ENCODE measurements at regions not wholly inside any gene's neighbourhood (a gene's known extent, or its start where the extent isn't known, plus 50 kb on each side); places are given as distances from the start of the nearest gene placed in this dataset.
"Not testable (repeated sequence)": the region's sequence is repeated elsewhere in the genome, so short reads cannot be mapped to it uniquely, and the experiment has no call there.

DNA sequence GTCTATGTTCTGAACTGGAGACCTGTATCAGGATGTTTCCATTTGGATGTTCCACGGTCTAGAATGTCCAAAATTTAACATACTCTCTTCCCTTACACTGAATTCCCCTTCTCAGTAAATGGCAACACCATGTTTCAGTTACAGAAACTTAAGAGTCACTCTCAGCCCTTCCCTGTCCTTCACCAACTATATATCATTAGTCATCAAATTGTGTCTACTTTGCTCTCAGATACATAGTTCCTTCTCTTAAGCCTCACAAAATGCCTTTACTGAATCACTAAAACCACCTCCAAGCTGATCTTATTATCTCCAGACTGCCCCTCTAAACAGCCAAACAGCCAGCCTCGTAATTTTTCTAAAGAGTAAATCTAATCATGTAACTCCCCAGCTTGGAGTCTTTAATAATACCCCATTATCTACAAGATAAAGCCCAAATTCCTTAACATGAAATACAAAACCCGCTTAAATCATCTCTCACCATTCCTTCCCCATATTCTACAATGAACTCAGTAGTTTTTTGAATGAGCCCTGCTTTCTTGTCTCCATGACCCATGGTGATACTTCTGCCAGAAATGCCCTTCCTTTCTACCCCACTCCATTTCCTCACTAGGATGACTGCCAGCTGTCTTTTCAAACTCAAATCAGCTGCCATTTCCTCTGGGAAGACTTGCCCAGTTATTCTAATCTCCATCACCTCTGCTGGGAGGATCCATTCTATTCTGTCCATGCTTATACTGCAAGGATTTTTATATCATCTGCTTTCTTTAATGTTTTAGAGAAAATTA is 102.7 kb upstream of the ARHGAP42 start:
- DNase-seq, result no peak

DNA sequence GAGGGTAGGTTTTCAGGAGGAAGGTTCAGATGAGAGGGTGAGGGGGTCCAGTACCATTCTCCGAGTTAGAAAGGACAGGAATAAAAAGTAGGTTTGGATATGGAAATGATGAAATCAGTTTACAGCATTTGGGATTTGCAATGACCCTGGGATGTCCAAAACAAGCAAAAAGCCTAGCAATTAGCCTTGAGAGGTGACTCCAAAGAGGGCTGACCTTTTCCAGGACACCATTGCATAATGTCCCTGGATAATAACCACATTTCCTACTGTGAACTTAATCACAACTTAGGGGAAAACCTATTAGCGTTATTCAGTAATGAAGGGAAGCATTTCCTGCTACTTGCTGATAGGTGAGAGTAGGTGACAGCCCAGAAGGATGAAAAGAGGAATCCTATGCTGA is 101.4 kb upstream of the ARHGAP42 start:
- no peak for DNase-seq

DNA sequence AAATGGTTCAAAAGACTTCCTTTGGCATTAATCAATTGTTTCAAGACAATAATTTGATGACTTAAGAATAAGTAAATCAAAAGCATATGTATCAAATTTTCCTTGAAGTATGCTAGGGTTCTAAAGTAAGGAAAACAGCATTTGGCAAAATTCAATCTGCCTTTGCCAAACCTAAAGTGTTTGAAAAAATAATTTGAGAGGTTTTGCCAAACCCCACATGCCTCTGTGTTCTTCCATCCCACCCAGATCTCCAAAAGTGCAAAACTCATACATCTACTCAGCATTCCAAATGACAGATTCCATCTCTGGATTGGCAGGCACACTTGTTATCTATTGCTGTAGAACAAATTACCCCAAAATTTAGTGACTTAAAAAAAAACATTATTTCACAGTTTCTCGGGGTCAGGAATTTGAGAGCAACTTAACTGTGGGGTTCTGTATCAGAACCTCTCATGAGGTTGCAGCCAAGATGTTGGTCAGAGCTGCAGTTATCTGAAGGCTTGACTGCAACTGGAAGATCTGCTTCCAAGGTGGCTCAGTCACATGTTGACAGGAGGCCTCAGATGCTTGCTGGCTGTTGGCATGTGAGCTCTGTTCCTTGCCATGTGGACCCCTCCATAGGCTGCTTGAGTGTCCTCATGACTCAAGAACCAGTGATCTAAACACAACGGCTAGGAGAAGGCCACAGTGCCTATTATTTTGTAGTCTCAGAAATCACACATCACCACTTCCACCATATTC is 100.6 kb upstream of the ARHGAP42 start:
- DNase-seq, result no peak

DNA sequence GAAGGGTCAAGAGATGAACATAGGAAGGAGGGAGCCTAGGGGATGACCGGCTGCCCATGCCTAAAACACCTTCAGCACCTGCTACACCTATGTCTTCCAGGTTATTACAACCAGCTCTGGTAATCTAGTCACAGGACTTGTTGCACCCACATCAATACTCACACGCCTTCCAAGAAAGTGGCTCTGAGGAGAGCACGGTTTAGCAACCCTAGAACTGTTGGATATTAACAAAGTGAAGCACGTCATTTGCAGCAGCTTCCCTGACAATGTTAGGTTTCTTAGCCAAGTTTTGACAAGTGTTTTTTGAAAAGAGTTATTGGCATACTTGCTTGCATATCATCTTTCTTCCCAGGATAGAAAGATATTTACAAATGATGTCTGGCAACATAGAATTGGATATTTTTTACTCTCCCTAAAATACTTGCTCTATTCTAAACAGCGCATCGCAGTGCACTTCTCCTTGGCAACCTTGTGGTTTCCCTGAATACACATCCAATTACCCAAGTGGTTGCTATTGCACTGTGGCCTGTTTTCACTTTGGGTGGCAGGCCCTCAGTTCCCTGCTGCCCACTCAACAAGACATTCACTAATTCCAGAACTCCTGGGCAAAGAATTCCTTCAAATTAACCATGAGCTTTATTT is 94.3 kb upstream of the ARHGAP42 start:
- no peak for DNase-seq

DNA sequence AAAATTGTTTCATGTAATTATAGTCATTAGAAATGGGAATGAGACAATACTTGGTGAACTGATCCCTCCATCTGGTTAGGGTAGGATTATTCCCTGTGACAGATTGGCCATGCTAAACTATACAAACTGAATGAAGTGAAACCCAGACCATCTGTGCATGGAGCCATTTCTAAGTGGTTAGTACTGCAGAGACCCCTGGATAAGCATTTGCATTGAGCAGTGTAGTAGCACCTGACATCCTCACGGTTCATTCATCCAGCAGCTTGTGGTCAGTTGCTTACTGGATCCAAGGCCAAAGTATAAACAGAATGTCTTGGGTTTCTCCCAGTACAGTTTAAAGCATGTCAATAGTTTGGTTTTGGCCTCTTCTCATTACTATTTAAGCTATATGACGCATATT is 93.8 kb upstream of the ARHGAP42 start:
- DNase-seq, result no peak

DNA sequence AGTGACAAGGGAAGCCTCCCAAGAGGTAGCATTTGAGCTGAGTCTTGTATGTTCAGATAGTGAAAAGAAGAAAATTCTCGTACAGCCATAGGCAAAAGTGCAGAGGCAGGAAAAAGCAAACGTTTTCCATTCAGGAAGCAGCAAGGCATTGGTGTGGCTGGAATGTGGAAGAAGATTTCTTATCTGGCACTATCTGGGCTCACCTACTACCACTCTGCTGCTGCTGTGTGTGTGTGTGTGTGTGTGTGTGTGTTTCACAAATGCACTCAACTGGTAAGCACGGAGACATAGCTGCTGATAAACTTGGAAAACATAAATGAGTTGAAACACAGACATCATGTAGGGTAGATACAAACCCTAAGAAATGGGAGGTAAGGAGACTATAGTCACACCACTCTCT is 92.8 kb upstream of the ARHGAP42 start:
- DNase-seq, result no peak

DNA sequence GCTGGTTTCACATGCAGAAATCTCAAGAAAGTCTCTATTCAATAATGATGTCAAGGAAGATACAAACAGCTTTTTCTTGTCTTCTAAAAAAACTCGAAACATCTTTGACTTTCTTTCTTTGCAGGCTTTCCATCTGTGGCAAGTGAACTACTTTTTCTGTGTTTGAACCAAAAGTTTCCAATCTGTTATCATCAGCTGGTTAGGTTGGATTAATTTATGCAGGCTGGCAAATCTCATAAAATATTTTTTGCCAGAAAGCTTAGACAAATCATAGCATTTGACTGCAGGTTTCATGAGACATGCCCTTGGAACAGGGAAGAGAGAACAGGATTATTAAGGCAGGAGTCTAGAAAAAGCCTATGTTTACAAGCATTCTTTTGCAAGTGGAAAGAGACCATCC is 86.1 kb upstream of the ARHGAP42 start:
- DNase-seq, result no peak

DNA sequence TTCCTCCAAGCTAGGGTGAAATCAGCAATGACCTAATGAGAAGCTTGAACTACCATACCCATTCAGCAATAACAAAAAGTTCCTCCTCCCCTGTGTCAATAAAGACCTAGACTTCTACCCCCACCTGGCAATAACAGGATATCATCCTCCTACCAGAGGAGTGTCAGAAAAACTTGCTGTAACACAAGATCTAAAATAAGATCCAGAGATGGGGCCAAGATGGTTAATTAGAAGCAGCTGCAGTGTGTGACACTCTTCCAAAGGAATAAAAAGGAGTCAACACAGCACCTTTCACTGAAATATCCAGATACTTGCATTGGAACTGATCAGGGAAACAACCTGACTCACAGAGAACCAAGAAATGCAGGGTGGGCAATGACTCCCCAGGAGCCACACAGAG is 84.4 kb upstream of the ARHGAP42 start:
- no peak for DNase-seq

DNA sequence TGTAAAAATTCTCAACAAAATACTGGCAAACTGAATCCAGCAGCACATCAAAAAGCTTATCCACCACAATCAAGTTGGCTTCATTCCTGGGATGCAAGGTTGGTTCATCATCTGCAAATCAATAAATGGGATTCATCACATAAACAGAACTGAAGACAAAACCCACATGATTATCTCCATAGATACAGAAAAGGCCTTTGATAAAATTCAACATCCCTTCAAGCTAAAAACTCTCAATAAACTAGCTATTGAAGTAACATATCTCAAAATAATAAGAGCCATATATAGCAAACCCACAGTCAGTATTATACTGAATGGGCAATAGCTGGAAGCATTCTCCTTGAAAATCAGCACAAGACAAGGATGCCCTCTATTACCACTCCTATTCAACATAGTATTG is 79.3 kb upstream of the ARHGAP42 start:
- DNase-seq, result not testable (repeated sequence)

DNA sequence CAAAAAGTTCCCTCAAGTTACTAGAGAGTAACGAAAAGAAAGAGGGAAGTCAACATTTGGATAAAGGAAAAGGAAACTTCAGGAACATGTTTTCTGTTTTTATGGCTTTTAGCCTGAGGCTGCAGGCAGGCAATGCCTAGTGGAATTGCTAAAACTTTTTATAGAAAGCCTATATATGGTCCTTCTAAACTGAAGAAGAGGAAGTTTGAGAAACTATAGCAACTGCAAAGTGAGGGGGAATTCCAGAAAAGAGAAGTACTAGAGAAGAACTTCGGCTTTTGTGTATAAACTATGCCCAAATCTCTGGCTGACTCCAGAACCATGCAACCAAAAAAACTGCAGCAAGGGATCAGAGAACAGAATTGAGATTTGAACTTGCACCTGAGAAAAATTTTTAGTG is 74.3 kb upstream of the ARHGAP42 start:
- DNase-seq, result no peak

DNA sequence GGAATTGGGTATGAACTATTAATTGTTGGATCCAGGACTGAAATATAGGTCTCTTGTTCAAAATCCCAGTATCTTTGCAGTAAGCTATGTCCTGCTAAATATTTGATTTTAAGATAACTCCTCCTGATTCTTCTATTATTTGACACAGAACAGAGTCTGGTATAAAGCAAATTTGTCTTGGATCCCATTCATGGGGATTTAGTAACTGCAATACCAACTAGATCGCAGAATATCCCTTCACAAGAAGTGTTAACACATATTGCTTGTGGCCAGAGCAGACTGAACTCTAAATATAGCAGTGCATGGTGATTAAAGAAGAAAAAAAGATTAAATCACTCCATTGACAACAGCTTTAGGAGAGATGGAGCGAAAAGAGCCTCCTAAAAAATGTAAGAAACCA is 68.2 kb upstream of the ARHGAP42 start:
- no peak for DNase-seq

DNA sequence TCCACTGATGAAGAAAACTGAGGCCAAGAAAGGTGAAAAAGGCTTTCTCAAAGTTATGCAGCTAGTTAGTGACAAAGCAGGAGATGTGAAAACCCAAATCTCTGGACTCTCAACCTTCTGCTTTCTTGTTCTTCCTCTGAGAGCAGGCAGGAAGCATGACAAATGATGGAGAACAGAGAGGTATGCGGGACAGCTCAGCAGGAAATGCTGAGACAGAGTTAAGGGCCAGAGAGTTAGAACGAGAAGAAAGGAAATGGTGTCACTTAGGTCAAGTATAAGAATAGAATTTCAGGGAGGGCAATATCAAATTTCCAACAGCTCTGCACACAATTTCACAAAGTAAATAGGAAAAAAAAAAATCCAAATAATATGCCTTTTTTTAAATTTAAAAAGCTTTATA is 67.6 kb upstream of the ARHGAP42 start:
- no peak for DNase-seq

DNA sequence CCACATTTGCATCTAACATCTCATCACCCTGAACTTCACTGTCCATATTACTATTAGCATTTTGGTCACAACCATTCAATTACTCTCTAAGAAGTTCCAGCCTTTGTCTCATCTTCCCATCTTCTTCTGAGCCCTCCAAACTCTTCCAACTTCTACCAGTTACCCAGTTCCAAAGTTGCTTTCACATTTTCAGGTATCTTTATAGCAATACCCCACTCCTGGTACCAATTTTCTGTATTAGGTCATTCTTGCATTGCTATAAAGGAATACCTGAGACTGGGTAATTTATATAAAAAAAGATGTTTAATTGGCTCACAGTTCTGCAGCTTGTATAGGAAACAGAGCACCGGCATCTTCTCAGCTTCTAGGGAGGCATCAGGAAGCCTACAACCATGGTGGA is 64.7 kb upstream of the ARHGAP42 start:
- no peak for DNase-seq

DNA sequence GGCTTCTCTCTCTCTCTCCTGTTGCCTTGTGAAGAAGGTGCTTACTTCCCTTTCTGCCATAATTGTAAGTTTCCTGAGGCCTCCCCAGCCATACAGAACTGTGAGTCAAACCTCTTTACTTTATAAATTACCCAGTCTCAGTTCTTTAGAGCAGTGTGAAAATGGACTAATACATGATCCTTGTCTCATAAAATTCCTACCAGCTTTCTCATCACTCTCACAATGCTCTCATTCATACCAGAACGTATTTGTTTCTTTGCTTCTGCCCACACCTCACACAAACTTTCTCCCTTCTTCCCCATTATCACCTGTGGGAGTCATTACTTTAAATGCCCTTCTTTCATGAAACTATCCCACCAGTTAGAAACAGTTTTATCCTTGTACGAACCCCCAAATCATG is 62.7 kb upstream of the ARHGAP42 start:
- DNase-seq, result no peak

DNA sequence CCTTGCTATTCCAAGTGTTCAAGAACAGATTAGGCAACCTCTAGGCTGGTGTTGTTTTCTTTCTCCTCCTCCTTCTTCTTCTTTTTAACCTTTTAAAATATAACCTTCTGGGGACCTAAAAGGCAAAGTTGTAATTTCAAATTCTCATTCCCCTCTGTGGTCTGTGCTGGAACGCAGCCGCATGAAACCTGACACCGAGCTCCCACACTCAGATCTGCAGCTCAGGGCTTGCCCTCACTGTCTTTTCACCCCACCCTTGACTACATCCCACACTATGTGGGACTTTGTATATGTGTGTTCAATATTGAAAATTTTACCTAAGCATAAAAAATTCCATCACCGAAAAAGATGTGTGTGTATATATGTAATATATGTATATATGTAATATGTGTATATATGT is 62.0 kb upstream of the ARHGAP42 start:
- DNase-seq, result no peak

DNA sequence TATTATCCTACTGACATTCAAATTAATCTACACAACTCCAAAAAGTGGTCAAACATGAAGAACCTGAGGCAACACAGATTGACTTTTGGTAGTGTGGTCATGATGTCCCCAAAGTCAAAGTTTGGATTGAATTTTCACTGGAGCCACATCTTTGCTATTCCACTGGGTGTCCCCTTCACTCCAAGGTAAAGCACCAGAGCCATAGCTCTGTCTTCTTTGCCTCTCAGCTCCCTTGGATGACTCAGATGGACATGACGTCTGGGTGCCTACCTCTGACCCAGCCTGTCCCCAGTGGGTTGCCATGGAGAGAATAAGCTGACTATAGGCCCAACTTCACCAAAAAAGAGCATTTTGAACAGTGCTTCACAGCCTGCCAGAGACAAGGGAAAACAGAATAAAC is 57.4 kb upstream of the ARHGAP42 start:
- no peak for DNase-seq

DNA sequence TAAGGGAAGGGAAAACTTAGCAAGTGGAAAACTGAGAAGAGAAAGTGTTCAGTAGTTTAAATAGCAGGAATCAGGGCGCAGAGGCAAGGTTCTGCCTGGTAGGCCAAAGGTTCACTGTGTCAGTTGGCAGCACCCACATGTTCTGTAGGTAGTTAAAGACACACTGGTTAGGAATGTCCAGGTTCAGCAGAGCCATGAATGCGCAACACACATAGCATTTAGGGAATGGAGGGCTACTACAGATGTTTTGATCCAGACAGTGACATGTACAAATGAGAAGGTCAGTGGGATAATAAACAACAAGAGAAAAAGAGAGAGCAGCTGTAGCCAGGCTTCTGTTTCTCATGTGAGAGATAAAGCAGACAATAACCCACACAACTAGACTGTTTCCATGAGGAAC is 56.2 kb upstream of the ARHGAP42 start:
- no peak for DNase-seq

DNA sequence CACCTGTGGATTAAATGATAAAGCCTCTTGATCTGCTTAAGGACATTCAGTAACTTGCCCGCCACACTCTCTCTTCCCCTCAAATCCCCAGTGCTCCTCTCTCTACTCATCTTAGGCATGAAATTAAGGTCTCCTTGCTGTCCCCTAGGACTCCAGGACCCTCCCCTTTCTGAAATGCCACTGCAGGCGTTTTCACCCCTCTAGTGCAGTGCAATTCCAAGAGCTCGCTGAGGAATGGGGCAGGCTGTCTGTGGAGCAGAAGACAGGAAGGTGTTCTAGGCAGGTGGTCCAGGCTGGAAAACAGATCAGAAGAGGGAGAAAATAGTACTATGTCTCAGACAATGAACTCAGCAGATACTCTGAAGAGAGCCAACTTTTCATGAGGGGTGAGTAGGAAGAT is 55.8 kb upstream of the ARHGAP42 start:
- DNase-seq, result no peak

DNA sequence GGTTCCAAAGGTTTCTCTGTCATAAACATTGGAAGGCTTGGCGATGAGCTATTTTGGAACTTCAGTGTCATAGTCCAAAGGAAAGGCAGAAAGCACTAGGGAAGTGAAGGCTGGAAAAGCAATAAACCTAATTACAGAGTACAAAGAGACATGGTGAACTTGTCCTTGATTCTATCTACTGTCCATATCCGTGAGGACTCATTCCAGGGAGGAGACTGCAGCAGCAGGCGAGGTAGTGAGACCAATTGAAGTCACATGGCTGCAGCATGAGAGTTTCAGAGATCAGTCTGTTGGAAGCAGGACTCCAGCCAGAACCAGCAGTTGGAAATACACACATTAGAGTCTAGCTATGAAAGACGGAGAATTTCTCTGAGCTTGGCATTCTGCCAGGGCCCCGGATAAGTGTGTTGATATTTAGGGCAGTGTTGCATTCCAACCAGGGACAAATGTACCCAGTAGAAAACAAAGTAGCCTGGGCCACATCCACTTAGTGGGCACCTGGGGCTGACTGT is 54.1 kb upstream of the ARHGAP42 start:
- no peak for DNase-seq

DNA sequence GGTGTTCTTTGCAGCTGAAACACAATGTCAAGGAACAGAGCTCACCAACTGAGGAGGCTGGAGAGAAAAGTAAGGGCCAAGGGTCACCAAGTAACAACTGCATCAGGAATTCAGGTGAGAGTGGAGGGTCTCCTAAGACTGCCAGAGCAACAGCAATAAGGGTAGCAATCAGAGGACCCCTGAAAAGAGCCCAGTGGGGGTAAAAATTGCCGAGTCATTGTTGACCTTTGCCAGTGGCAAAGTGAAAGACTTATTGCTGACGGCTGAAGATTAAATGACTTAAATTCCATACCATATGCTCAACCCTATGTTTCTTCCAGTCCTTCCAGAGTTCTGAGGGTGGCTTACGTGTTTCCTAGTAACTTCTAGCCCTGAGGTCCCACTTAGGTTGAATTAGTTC is 51.9 kb upstream of the ARHGAP42 start:
- no peak for DNase-seq

DNA sequence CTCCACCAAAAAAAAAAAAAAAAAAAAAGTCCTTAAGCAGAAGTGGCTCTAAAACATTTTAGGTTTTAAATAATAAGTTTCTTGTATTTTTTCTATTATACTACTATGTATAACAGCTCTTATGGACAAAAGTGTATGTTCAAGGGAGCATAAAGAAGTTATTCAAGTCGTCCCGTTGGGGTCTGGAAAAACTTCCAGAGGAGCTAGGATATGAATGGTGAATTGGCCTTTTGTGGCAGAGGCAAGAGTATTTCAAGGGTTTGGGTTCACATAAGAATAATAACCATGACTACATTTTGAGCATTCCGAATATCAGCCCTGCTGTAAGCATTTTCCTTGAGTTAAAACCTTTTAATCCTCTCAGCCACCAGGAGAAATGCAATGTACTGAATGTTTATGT is 50.6 kb upstream of the ARHGAP42 start:
- DNase-seq, result no peak
